ENCODE measurements at regions not wholly inside any gene's neighbourhood (a gene's known extent, or its start where the extent isn't known, plus 50 kb on each side); places are given as distances from the start of the nearest gene placed in this dataset.

DNA sequence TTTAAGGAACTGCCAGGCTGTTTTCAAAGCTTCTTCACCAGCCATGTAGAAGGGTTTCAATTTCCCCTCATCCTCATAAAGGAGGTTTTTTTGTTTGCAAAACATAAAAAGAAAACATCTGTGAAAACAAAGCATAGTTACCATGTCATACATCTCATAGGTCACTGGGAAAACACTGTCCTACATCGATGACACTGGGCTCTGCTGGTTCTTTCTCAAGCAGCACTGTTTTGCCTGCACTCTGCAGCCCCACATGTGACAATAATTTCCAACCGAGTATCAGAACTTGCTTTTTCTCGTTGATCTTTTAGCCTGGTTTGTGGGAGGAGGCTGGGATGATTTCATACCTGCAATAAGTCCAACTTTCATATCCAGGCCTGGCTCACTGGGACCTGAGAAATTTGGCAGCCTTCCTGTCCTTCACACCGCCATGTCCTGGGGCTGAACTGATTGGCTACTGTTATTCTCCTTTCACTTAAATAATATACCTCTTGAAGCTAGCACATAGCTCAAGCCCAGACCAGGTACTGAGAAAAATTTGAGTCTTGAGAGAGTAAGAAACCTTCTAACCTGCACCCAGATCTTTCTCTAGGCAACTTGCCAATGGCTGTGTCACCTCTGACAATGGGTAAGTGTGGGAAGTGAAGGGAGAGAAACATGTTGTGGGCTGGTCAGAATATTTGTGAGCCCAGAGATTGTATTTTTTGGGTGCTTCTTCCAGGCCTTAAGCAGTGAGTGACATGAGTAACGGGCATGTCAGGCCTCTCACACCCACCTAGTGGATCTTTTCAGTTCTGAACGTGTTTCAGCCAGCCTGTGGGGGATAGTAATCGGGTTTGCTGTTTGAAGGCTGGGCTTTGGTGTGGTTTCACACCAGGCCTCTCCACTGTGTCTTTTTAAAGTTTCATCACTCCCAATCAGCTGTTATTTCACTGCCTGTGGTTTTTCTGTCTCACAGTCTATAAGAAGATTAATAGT lies 502.8 kb downstream of the NTRK2 start:
- no peak overlapping the region for H3K27ac Mint-ChIP-seq (ENCODE audit: unreplicated experiment)
- peaks cover 2% of the 10 kb centered on the region for H3K9me3 Mint-ChIP-seq (ENCODE audit: unreplicated experiment)
- TF ChIP-seq, protein P1, sequence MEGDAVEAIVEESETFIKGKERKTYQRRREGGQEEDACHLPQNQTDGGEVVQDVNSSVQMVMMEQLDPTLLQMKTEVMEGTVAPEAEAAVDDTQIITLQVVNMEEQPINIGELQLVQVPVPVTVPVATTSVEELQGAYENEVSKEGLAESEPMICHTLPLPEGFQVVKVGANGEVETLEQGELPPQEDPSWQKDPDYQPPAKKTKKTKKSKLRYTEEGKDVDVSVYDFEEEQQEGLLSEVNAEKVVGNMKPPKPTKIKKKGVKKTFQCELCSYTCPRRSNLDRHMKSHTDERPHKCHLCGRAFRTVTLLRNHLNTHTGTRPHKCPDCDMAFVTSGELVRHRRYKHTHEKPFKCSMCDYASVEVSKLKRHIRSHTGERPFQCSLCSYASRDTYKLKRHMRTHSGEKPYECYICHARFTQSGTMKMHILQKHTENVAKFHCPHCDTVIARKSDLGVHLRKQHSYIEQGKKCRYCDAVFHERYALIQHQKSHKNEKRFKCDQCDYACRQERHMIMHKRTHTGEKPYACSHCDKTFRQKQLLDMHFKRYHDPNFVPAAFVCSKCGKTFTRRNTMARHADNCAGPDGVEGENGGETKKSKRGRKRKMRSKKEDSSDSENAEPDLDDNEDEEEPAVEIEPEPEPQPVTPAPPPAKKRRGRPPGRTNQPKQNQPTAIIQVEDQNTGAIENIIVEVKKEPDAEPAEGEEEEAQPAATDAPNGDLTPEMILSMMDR (IDR thresholded peaks at IDR 0.05; ENCODE audit: partially characterized antibody, unreplicated experiment) = no peak
- no peak for DNase-seq
- H3K27me3 Mint-ChIP-seq (ENCODE audit: unreplicated experiment) = peaks cover 1% of the 10 kb centered on the region
- no peaks in the 10 kb centered on the region for H3K4me1 Mint-ChIP-seq (ENCODE audit: low read depth, unreplicated experiment)
- peaks cover 7% of the 10 kb centered on the region for H3K36me3 Mint-ChIP-seq (ENCODE audit: unreplicated experiment)
- H3K4me3 Mint-ChIP-seq (ENCODE audit: unreplicated experiment) = no peak overlapping the region

DNA sequence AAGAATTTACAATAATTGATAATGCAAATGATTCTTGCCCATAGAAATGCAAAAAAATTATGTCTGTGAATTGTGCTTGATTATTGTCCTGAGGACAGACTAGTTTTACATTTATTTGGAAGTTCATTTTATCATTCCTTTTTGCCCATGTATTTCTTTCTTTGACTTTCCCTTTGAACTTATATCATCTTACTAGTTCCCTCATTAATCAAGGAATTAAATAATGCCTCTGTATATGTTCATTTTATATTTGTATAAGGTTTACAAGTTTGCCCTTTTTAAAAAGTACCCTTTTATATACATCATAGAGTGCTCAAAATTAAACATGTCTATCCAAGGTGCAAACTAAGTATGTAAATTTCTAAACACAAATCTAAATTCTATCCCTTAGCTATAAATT lies 501.6 kb downstream of the NTRK2 start:
- Mint-ChIP-seq H3K4me3 (ENCODE audit: unreplicated experiment) (no peak overlapping the region), H3K27ac (ENCODE audit: unreplicated experiment) (no peak overlapping the region), H3K4me1 (ENCODE audit: low read depth, unreplicated experiment) (no peaks in the 10 kb centered on the region), H3K27me3 (ENCODE audit: unreplicated experiment) (peaks cover 1% of the 10 kb centered on the region), H3K36me3 (ENCODE audit: unreplicated experiment) (peaks cover 7% of the 10 kb centered on the region), H3K9me3 (ENCODE audit: unreplicated experiment) (peaks cover 2% of the 10 kb centered on the region)
- DNase-seq = no peak
- TF ChIP-seq, protein P1 (IDR thresholded peaks at IDR 0.05; ENCODE audit: partially characterized antibody, unreplicated experiment) = no peak

GRCh38 chr9:85168412-85168811 lies 498.9 kb downstream of the NTRK2 start:
- DNase-seq = no peak
- H3K4me1 Mint-ChIP-seq (ENCODE audit: low read depth, unreplicated experiment) = no peaks in the 10 kb centered on the region
- H3K36me3 Mint-ChIP-seq (ENCODE audit: unreplicated experiment) = peaks cover 7% of the 10 kb centered on the region
- H3K4me3 Mint-ChIP-seq (ENCODE audit: unreplicated experiment) = no peak overlapping the region
- TF ChIP-seq, protein P1 (IDR thresholded peaks at IDR 0.05; ENCODE audit: partially characterized antibody, unreplicated experiment) = no peak
- no peaks in the 10 kb centered on the region for H3K27me3 Mint-ChIP-seq (ENCODE audit: unreplicated experiment)
- peaks cover 5% of the 10 kb centered on the region for H3K9me3 Mint-ChIP-seq (ENCODE audit: unreplicated experiment)
- H3K27ac Mint-ChIP-seq (ENCODE audit: unreplicated experiment) = no peak overlapping the region

- Mint-ChIP-seq H3K36me3 (ENCODE audit: unreplicated experiment) (peaks cover 7% of the 10 kb centered on the region), H3K9me3 (ENCODE audit: unreplicated experiment) (peaks cover 5% of the 10 kb centered on the region), H3K4me3 (ENCODE audit: unreplicated experiment) (no peak overlapping the region), H3K4me1 (ENCODE audit: low read depth, unreplicated experiment) (no peaks in the 10 kb centered on the region), H3K27ac (ENCODE audit: unreplicated experiment) (no peak overlapping the region), H3K27me3 (ENCODE audit: unreplicated experiment) (no peaks in the 10 kb centered on the region)
- TF ChIP-seq, protein P1 (IDR thresholded peaks at IDR 0.05; ENCODE audit: partially characterized antibody, unreplicated experiment) = no peak
- no peak for DNase-seq
Measured at GRCh38 chr9:85167146-85167545, 497.6 kb downstream of the NTRK2 start.

GRCh38 chr9:85163825-85164224 lies 494.3 kb downstream of the NTRK2 start:
- DNase-seq = no peak
- Mint-ChIP-seq H3K4me1 (ENCODE audit: low read depth, unreplicated experiment) (no peaks in the 10 kb centered on the region), H3K27ac (ENCODE audit: unreplicated experiment) (no peak overlapping the region), H3K36me3 (ENCODE audit: unreplicated experiment) (no peaks in the 10 kb centered on the region), H3K9me3 (ENCODE audit: unreplicated experiment) (peaks cover 3% of the 10 kb centered on the region), H3K4me3 (ENCODE audit: unreplicated experiment) (no peak overlapping the region), H3K27me3 (ENCODE audit: unreplicated experiment) (no peaks in the 10 kb centered on the region)
- TF ChIP-seq, protein P1 (IDR thresholded peaks at IDR 0.05; ENCODE audit: partially characterized antibody, unreplicated experiment) = no peak

Measured in glutamatergic neuron (in vitro differentiated cells).